ENCODE measurements at regions not wholly inside any gene's neighbourhood (a gene's known extent, or its start where the extent isn't known, plus 50 kb on each side); places are given as distances from the start of the nearest gene placed in this dataset.

DNA sequence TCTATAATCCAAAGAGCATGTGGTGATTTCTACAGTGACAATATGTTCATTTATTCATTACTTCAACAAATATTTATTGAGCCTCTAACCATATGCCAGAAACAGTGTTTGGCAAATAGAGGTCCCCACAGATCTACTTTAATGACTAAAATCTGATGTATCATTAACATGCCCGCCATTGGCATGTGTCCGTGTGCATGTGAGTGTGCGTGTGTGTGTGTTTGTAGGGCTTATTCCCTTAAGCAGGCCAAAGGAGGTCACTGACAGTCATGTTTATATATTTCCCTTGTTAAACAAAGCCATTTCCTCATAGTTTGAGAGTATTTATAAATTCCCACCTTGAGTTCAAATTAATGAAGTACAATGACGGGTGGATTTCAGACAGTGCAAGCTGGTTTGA, 174.4 kb upstream of the IRX6 start:
- no peak for TF ChIP-seq POLR2AphosphoS5 (IDR thresholded peaks at IDR 0.05)
- TF ChIP-seq, protein P1, sequence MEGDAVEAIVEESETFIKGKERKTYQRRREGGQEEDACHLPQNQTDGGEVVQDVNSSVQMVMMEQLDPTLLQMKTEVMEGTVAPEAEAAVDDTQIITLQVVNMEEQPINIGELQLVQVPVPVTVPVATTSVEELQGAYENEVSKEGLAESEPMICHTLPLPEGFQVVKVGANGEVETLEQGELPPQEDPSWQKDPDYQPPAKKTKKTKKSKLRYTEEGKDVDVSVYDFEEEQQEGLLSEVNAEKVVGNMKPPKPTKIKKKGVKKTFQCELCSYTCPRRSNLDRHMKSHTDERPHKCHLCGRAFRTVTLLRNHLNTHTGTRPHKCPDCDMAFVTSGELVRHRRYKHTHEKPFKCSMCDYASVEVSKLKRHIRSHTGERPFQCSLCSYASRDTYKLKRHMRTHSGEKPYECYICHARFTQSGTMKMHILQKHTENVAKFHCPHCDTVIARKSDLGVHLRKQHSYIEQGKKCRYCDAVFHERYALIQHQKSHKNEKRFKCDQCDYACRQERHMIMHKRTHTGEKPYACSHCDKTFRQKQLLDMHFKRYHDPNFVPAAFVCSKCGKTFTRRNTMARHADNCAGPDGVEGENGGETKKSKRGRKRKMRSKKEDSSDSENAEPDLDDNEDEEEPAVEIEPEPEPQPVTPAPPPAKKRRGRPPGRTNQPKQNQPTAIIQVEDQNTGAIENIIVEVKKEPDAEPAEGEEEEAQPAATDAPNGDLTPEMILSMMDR (IDR thresholded peaks at IDR 0.05): no peak
